ENCODE measurements at regions not wholly inside any gene's neighbourhood (a gene's known extent, or its start where the extent isn't known, plus 50 kb on each side); places are given as distances from the start of the nearest gene placed in this dataset.

- TF ChIP-seq, protein P1, sequence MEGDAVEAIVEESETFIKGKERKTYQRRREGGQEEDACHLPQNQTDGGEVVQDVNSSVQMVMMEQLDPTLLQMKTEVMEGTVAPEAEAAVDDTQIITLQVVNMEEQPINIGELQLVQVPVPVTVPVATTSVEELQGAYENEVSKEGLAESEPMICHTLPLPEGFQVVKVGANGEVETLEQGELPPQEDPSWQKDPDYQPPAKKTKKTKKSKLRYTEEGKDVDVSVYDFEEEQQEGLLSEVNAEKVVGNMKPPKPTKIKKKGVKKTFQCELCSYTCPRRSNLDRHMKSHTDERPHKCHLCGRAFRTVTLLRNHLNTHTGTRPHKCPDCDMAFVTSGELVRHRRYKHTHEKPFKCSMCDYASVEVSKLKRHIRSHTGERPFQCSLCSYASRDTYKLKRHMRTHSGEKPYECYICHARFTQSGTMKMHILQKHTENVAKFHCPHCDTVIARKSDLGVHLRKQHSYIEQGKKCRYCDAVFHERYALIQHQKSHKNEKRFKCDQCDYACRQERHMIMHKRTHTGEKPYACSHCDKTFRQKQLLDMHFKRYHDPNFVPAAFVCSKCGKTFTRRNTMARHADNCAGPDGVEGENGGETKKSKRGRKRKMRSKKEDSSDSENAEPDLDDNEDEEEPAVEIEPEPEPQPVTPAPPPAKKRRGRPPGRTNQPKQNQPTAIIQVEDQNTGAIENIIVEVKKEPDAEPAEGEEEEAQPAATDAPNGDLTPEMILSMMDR (IDR thresholded peaks at IDR 0.05) = no peak
- TF ChIP-seq POLR2A (IDR thresholded peaks at IDR 0.05) = no peak
These were observed 141.5 kb upstream of the PCBD1 start for GRCh38 chr10:71029907-71030306.

Measured in thyroid gland (tissue), 4 donors.